ENCODE measurements at regions not wholly inside any gene's neighbourhood (a gene's known extent, or its start where the extent isn't known, plus 50 kb on each side); places are given as distances from the start of the nearest gene placed in this dataset.
A peak's percentile ranks its signal among the peaks of the same experiment; 100 is the strongest.

DNA sequence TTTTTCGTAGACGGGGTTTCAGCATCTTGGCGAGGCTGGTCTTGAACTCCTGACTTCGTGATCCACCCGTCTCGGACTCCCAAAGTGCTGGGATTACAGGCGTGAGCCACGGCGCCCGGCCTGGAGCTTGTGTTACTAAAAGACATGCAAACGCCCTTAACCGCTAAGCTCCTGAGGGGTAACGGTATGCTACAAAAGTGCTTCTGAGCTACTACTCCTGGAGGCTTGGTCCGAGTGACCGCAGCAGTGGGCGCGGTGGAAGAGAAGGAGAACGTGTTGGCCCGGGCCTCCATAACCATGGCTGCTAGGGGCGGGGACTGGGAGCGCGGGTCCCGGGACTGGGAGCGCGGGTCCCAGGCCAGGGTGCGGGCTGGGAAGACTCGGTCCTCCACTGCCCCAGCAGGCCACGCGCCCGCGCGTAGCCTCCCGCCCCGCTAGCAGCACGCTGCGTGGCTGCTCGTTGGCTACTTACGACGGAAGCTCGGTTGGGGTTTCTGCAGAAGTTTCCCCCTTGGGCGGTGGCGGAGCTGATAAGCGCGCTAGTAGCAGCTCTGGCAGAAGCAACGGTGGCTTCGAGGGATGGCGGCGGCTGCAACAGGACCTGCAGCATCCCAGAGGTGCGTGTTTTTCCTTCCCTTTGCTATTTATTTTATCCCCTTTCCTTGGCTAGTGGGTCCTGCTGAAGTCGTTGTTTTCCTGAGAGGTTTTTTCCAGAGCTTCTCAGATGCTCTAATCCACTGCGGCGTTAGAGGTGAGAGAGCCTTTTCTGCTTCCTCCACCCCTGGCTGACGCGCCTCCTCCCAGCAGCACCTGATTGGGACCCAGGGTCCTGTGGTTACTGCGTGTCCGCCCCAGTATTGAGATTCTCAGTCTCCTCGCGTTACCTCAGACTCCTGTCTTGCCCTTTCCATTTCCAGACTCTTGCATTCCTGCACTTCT is 69.2 kb upstream of the CCDC180 start:
- TF ChIP-seq POLR2A (IDR thresholded peaks at IDR 0.05) (peak in 1 of 2 donors; percentile 48), CTCF (IDR thresholded peaks at IDR 0.05) (no peak)
